SHP77 treated with DMSO at 0.1 percent for 48 hours (cell line): ENCODE measurements at regions not wholly inside any gene's neighbourhood (a gene's known extent, or its start where the extent isn't known, plus 50 kb on each side); places are given as distances from the start of the nearest gene placed in this dataset.

Source experiments
- DNase-seq: peaks from one replicate; lab custom pipeline; 2025; lab: John Stamatoyannopoulos, UW

DNA sequence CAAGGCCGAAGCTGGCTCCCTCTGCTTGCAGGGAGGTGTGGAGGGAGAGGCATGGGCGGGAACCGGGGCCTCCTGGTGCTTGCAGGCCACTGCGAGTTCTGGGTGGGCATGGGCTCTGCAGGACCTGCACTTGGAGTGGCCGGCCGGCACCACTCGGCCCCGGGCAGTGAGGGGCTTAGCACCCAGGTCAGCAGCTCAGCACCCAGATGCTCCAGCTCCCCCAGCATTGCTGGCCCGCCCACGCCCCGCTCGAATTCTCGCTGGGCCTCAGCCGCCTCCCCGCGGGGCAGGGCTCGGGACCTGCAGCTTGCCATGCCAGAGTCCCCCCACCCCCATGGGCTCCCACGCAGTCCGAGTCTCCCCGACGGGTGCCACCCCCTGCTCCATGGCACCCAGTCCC is 176.2 kb upstream of the FAM98A start:
- DNase-seq, result no peak

DNA sequence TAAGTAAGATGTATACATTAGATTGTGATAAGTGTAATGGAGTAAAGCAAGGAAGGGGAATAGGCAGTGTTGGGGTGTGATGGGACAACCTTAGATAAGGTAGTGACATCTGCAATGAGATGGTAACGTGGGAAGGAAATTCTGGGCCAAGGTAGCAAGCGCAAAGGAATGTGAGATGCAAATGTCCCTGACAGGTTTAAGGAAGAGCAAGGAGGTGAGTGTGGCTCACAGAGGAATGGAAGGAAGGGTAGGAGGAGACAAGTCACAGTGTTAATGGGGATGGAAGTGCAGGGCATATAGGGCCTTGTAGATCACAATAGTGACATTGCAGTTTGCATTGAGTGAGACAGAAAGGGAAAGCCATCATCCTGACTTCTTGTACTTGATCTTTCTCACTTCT is 170.9 kb upstream of the FAM98A start:
- DNase-seq, result no peak

DNA sequence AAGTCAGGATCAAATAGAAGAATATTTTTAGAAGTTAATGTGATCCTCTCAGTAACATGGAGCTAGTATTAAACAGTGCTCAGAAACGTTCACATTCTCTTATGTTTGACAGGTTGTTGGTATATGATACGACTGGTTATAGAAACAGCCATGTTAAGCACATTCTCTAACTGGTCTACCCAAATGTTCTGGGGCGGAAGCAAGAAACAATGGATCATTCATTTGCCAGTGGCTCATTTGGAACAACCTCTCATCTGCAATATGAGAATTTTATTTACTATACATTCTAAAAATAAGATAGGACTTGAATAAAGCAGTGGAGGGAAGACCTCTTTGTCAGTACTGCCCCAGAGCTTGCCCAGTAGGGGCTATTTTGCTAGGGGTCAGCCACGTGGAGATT is 167.1 kb upstream of the FAM98A start:
- DNase-seq, result no peak

DNA sequence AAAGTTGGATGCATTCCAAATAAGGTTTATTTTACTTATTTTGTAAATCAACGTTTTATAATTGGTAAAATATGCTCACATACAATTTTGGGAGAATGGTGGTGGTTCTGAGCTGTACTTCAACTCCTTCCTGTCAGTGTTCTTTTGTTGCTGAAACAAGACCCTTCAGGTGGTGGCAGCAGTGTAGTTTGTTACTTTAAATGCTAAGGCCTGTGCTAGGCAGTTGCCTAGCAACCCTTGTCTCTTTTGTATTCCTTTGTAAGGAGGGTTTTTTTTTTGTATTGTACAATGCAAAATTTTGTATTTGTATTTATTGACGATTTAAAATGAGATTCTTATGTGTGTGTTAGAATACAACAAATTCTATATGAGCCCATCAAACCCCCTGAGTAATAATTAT is 166.0 kb upstream of the FAM98A start:
- DNase-seq, result no peak

DNA sequence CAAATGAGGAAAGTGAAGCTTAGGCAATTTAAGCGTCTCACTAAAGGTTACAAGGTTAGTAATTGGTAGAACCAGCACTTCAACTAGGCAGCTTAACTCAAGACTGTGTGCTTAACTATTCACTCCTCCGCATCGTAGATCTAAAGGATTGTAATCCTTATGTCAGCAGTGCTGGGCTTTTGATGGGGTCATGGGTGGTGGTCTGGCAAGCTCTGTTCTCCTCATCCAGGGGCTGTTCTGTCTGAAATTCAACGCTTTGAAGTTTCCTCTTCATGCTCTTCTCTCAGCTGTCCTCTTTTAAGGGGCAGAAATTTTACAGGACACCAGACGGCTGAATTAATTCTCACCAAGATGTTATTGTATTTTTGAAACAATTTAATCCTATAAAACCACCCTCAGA is 165.5 kb upstream of the FAM98A start:
- no peak for DNase-seq

DNA sequence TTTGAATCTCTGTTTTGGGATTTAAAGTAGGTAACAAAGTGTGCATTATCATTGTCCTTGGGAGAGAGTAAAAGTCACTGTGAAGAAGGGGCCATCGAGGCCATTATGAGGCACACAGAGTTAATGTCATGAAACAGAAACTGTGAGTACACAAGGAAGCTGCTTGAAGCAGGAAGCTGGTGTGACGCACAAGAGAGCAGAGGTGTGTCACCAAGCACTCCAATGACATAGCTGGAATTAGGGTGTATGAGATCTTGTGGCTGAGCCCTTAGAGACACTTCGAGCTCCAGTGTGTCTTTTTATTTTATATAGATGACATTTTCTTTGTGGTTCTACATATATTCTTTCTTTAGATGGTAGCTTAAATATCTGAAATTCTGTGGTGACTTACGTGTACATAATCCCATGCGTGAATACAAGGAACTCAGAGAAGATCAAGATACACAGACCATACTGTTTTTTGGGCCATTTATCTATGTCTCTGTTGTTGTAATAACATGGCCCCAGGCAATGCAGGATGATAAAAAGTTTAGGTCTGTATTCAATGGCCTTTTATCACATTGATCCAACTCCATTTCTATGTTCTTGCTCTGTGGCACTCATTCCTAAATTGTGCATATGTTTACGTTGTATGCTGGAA is 164.7 kb upstream of the FAM98A start:
- DNase-seq, result peak; percentile 4

DNA sequence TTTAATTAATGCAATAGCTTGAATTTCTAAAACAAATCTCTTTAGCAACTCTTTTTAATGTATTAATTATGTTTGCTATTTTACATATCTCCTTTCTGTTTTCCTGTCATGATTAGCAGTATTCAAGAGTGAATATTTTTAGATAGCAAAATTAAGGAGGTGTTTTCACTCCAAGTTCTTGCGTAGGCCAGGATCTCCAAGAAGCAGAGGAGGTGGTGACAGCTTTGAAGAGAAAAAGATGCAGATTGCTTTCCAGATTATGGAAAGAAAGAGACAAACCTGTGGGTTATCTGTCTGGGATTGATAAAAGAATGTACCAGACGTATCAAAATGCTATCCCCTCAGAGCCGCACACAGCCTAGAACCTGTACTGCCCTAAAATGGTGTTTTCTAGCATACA is 163.5 kb upstream of the FAM98A start:
- no peak for DNase-seq

DNA sequence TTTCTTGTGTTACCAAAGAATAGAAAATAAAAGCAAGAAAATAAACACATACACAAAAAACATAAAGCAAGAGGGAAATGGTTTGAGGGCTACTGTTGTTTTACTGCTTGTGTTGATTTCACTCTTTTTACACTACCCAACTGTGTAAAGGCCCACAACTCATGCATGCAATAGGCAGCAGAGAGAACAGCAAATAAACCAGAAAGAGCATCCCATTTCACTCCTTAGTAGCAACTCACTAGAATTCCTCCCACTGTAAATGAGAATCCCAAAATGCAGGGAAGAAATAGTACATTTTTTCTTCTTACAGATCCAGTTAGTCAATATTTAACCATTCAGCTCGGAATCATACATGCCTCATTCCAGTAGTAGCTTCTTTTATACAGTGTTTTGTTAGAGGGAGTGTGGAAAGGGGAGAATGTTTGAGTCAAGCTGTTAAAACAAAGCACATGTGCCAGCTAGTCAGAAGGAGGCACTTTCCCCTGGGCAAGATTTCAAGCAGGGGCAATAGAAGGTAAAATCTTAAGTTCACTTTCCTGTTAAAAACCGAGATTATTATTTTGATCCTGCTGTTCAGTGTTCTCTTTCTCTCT is 147.2 kb upstream of the FAM98A start:
- no peak for DNase-seq

DNA sequence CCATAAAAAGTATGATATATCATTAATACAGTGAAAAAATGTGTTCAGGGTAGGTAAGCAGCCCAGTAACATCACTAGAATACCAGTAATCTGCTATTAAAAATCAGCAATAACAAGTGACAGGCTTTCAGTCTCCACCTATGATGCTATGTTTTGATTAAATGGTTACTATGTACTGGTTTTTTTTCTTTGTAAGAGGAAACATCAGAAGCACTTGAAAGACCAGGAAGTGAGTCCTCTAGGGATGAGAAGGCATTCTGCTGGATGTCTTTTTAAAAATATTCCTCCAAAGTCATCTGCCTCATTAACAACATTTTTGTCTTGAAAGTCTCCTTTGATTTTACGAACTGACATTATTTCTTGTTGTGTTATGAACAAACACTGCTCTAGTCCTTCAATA is 136.0 kb upstream of the FAM98A start:
- DNase-seq, result no peak

DNA sequence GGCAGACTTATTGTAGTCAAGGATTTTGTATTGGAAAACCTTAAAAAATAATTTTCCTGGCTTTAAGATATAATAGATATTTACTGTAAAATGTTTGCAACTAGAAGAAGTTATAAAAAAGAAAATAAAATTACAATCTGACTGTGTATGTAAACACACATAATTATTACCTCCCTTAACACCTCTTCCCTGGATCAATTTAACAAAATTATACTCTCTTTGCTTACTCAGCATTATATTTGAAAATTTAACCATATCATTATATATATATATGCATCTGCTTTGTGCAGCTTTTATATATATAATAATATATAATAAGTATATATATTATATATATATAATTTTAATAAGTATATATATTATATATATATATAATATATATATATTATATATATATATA is 131.7 kb upstream of the FAM98A start:
- DNase-seq, result no peak

DNA sequence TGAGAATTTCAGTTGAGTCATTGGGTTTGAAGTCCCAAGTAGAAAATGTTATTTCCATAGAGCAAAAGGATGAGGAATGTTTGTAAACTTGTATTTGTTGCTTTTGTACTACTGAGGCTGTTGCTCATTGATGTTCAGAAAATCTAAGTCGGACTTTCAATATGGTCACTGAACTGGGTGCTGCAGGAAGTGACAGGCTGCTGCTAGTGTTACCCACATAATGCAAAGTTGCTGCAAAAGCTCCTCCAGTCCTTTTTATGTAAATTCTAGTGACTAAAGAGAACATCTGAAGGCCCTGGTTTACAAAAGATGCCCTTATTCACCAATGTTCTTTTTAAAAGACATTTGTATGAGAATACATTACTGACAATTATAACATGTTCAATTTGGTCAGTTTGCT is 131.1 kb upstream of the FAM98A start:
- no peak for DNase-seq

DNA sequence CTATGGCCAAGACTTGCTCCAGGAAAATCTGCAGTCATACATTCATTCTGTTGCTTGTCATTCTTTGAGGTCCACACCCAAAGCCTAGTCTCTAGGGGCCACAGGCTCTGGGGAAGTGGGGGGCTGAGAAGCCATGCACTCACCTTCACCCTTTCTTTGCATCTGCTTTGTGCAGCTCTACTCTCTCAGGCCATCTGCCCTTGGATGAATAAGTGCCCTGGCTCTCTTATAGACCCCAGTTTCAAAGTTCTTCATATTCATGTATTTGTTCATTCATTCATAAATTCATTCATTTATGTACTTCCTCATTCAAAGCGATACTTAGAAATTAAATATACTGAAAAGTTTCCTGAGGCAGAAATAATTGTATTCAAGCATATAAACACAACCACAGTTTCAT is 130.3 kb upstream of the FAM98A start:
- DNase-seq, result no peak

DNA sequence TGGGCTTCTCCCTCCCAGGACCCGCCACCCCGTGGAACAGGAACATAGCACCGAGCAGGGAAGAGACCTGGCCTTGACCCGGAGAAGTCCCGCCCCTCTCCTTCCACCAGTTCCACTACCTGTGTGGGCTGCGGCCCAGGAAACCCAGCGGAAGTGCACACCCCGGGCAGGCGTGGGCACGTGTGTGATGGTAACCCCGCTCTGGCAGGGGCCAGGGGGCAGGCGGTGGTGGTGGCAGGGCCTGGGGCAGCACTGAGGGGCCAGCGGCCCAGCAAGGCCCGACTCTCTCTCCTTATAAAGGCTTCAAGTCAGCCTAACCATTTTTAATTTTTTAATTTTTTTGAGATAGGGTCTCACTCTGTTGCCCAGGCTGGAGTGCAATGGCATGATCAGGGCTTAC is 129.0 kb upstream of the FAM98A start:
- no peak for DNase-seq

DNA sequence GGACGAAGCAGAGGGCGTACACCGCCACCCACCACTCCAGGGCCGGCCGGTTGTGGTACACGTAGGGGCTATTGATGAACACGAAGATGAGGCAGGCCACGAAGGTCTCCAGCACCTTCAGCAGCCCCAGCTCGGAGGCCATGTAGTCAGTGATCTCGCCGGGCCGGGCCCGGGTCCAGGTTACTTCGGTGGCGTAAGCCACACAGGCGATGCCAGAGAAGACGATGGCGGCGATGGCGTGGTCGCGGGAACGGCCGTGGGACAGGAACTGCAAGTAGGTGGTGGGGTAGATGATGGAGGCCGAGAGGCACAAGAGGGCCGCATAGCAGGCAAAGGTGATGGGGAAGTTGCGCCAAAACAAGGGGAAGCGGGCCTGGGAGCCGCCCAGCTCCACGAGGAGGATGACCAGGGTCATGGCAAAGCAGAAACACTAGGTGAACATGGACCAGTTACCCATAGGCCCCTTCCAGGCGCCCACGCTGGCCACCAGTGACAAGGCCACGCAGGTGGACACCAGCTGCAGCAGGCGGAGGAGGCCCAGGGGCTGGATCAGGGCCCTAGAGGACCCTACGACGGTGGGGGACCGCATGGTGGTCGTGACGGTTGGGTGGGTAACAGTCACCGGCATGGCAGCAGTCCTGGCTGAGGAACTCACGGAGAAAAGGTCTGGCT is 128.4 kb upstream of the FAM98A start:
- DNase-seq, result no peak

DNA sequence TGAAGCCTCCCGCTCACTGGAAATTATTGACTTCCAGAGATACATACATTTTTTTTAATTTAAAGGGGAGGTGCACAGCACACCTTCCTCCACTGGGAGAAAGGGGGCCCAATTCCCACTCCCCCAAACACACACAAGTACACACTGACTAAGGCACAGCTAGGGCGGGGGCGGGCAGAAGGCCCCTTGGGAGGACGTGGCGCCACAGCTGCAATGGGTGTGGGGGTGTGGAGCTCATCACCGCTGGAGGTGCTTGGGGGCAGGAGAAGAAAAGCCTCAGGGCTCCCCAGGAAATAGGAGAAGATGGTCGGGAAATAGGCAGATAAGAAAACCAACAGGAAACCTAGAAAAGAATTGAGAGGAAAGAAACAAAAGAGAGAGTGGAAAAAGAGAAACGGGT is 127.3 kb upstream of the FAM98A start:
- DNase-seq, result no peak

DNA sequence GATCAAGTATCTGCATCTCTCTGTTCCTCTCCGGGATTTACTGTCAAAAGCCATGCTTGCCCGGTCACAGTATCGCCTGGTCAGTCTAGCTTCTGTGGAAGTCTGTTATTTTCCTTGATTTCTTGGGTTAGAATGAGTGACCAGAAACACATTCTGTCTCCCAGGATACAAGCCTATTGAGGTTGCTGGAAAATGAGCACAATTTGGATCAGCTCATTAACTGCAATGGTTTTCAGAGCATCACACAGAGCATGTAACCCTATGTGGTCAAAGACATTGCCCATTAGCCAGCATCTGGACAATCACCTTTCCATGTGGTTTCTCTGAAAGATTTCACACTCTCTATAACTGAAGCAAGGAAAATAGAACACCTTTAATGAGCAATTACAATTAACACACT is 124.2 kb upstream of the FAM98A start:
- DNase-seq, result no peak

DNA sequence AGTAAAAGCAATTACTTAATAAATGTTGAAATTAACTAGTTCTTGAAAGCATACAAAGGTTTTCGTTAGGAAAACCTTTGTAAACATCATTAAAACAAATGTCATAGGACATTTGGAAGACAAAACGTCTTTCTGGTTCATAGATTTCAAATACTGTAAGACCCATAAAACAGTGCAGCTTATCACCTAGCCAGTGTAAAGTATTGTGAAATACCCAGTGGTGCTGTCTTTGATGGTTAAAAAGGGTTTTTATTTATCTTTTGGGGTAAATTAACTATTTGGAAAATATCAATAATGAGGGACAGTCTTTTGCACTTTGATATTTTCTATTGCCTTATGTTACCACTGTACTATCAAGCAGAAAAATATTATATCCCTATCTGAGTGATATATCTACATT is 120.0 kb upstream of the FAM98A start:
- DNase-seq, result no peak

DNA sequence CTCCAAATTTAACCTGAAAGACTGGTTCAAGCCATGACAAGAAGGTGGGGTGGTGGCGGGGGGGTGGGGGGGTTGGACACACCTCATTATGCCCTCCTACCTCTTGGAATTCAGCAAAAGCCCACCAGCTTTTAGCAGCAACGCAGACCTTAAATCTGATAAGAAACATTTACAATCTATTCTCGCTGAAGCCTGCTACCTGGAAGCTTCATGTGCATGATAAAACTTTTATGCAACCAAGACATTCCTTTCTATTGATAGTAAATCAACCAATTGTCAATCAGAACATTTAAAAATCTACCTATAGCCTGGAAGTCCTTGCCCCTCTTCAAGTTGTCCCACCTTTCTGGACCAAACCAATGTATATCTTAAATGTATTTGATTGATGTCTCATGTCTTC is 113.6 kb upstream of the FAM98A start:
- DNase-seq, result no peak

DNA sequence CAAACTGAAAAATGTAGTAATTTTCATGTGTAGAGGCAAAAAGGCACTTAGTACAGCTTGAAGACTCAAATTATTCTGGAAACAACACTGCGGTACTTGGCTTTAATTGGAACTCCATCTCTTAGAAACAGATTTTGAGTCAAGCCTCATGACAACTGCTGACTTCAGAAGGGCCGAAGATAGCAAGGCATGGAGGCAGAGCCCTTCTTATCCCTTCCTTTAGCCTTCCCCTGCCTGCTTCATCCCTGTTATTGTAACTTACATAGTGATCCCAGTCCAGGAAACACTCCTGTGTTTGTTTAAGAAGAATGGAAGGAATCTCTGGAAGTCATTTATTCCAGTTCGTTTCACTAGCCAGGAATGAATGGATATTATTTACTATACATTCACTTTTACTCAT is 110.9 kb upstream of the FAM98A start:
- DNase-seq, result no peak

DNA sequence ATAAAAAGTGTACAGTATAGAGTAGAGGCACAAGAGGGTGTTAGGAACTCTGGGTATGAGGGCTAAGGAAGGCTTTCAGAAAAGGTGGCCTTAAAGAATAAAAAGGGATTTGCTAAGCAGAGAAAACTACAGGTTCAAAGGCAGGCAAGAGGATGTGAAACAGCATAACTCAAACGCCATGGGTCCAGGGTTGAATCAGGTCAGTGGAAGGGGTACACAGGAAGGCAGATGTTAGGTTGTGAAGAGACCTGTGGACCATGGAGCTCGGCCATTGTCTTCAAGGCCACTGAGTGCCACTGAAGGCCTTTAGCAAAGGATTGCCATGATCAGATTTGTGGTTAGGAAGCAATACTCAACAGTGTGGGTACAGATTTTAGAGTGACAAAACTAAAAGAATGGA is 108.2 kb upstream of the FAM98A start:
- DNase-seq, result no peak

DNA sequence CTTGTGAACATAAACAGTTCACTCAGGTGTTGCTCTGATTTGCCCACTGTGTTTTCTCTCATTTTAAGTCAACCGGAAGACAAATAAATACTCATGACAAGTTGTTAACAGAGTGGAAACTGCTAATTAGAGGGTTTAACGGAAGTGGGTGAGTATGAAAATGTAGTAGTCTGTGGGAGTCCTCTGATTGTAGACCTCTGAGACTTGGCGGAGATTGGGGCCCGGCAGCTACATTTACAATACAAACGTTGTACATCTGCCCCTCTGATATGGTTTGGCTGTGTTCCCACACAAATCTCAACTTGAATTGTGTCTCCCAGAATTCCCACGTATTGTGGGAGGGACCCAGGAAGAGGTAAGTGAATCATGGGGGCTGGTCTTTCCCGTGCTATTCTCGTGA is 107.3 kb upstream of the FAM98A start:
- peak; percentile 14 for DNase-seq

DNA sequence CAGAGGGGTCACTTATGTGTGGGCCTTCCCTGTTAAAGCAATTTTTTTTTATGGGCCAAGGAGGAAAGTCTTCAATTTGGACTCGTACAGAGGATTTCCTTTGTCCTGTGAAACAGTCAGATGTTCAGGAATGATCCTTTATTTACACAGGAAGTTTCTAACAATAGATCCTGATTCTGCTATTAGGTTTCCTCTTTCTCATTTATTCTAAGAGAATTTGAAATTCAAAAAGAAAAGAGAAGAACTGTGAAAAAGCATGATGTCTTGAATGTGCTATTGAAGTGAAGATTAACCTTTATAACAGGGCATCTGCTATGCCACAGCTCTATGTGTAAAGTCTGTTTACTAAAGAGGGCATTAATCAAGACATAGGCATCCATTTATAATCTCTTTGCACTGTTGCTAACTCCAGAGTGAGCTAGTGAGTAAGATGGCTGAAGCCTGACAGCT is 105.3 kb upstream of the FAM98A start:
- DNase-seq, result no peak

DNA sequence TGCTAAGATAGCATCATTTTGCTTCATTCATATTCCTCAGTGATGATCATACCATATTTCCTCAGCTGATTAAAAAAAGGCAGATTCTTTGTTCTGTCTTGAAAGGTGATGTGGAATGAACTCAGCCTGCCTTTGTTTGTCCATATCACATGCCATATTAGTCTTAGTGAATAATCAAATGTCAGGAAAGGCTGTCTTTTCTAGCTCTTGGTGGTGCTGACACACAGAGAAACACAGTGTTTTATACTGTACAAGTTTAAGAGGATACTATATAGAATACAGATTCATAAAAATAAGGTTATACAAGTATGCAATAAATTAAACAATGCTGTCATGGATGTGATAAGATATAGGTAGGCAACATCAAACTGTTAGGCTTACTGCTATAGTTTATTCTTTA is 97.1 kb upstream of the FAM98A start:
- no peak for DNase-seq

DNA sequence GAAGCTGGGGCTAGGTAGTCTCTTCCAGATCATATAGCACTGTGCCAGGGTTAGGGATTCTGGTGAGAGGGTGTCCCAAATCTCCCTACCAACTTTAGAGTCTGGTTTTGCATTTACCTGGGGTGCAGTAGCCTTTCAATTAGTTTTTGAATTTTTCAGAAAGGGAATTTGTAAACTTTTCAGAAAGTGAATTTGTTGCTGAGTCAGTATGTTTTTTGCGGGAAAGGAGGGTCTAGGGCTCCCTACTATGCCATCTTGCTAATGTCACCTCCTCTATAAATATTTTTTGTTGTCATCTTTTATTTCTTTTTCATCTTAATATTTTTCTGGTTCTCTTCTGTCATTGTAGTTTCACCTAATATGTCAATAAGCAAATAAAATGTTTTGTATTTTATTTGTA is 95.8 kb upstream of the FAM98A start:
- no peak for DNase-seq
